IPS-15b (cell line): ENCODE measurements at regions not wholly inside any gene's neighbourhood (a gene's known extent, or its start where the extent isn't known, plus 50 kb on each side); places are given as distances from the start of the nearest gene placed in this dataset.

Experiments used
- H3K27me3 ChIP-seq: one replicate; pipeline ENCODE4 v1.6.1; 2013; ENCODE audit warnings: low read length; ENCODE audit not compliant: control insufficient read depth, insufficient read depth
- H3K36me3 ChIP-seq: one replicate; pipeline ENCODE4 v1.6.1; 2013; ENCODE audit warnings: low read length; ENCODE audit not compliant: control insufficient read depth, insufficient read depth
- H3K4me1 ChIP-seq: one replicate; pipeline ENCODE4 v1.6.1; 2013; ENCODE audit warnings: mild to moderate bottlenecking, low read length; ENCODE audit not compliant: control insufficient read depth, insufficient read depth
- H3K4me3 ChIP-seq: one replicate; pipeline ENCODE4 v1.5.1; 2013; ENCODE audit warnings: low read depth, low read length
- H3K9ac ChIP-seq: one replicate; pipeline ENCODE4 v1.6.1; 2013; ENCODE audit warnings: low read depth, mild to moderate bottlenecking, low read length
- H3K9me3 ChIP-seq: one replicate; pipeline ENCODE4 v1.6.1; 2013; ENCODE audit warnings: mild to moderate bottlenecking, low read length; ENCODE audit not compliant: control insufficient read depth, insufficient read depth

- Histone ChIP-seq H3K9me3 (no peaks in the 10 kb centered on the region), H3K36me3 (no peaks in the 10 kb centered on the region), H3K9ac (no peak overlapping the region), H3K4me3 (no peak overlapping the region), H3K27me3 (no peaks in the 10 kb centered on the region), H3K4me1 (no peaks in the 10 kb centered on the region)
Measured at GRCh38 chr4:144903953-144904711, 193.9 kb downstream of the ANAPC10 start.

- H3K36me3 ChIP-seq = no peaks in the 10 kb centered on the region
- no peak overlapping the region for H3K4me3 ChIP-seq
- no peaks in the 10 kb centered on the region for H3K9me3 ChIP-seq
- no peak overlapping the region for H3K9ac ChIP-seq
- H3K27me3 ChIP-seq = no peaks in the 10 kb centered on the region
- no peaks in the 10 kb centered on the region for H3K4me1 ChIP-seq
Measured at GRCh38 chr4:144905286-144905685, 192.7 kb downstream of the ANAPC10 start.

GRCh38 chr4:144906181-144906925 is 191.6 kb downstream of the ANAPC10 start:
- Histone ChIP-seq H3K27me3 (no peaks in the 10 kb centered on the region), H3K4me1 (no peaks in the 10 kb centered on the region), H3K9ac (no peak overlapping the region), H3K4me3 (no peak overlapping the region), H3K9me3 (no peaks in the 10 kb centered on the region), H3K36me3 (no peaks in the 10 kb centered on the region)

GRCh38 chr4:144910723-144911122 is 187.3 kb downstream of the ANAPC10 start:
- Histone ChIP-seq H3K4me1 (no peaks in the 10 kb centered on the region), H3K9me3 (no peaks in the 10 kb centered on the region), H3K4me3 (no peak overlapping the region), H3K36me3 (no peaks in the 10 kb centered on the region), H3K9ac (no peak overlapping the region), H3K27me3 (no peaks in the 10 kb centered on the region)
